Brain microvascular endothelial cell (primary cell): ENCODE measurements at regions not wholly inside any gene's neighbourhood (a gene's known extent, or its start where the extent isn't known, plus 50 kb on each side); places are given as distances from the start of the nearest gene placed in this dataset.

Source experiments
- DNase-seq: peaks from one replicate; pipeline ENCODE4 v3.0.0-alpha.2; 2020
- H3K27ac ChIP-seq: fragments of 250-450 bp; sonication (Bioruptor Pico); 2 replicates; pipeline ENCODE4 v1.5.1; 2020; ENCODE audit warnings: mild to moderate bottlenecking, moderate library complexity
- H3K27me3 ChIP-seq: fragments of 250-450 bp; sonication (Bioruptor Pico); replicated peaks from 2 replicates; pipeline ENCODE4 v1.5.1; 2020; ENCODE audit warnings: mild to moderate bottlenecking
- H3K36me3 ChIP-seq: fragments of 250-450 bp; sonication (Bioruptor Pico); replicated peaks from 2 replicates; pipeline ENCODE4 v1.5.1; 2020; ENCODE audit warnings: mild to moderate bottlenecking
- H3K4me3 ChIP-seq: 2 replicates; pipeline ENCODE4 v1.5.1; 2011; ENCODE audit warnings: low read depth, mild to moderate bottlenecking, control low read depth, low read length, moderate library complexity
- in situ Hi-C: cut with HindIII; loops from 2 replicates; pipeline ENCODE4 v1.10.0; 2017; ENCODE audit warnings: low sequenced_read_pairs, low pct_ligation_motif_present
- TF ChIP-seq, protein P1 (sequence below): IDR thresholded peaks from 2 replicates; pipeline ENCODE4 v1.5.1; 2011; ENCODE audit warnings: low read depth, mild to moderate bottlenecking, moderate library complexity, low read length, control low read depth, inconsistent platforms; ENCODE audit errors: missing control alignments

DNA sequence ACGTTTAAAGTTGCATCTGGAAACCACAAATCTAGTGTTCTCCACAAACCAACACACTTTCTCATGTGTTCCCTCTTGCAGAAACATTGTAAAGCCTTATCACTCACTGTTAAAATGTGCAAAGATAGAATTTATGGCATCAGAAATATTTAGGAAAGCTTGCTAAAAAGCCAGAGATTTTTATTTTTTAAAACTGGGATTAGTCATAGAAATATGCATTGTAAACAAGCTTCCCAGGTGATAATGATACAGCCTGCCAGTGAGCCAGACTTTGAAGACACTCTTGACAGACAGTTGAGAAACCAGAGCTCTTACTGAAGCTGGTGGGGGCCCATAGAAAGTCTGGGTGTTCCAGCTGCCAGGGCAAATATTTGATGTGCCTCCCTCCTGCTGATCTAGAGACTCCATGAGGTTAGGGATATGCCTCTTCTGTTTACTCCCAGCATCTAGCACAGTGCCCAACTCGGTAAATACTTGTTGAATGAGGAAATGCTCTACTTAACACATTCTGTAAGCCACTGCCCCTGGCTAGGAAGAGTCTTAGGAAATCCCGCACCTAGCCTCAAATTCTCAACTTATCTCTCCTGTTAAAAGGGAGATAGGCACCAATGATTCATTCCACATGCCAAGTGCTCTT, 179.0 kb upstream of the RASGEF1B start:
- no peak overlapping the region for H3K27ac ChIP-seq
- no peaks in the 10 kb centered on the region for H3K27me3 ChIP-seq
- H3K36me3 ChIP-seq, result no peaks in the 10 kb centered on the region
- no peak for DNase-seq
- in situ Hi-C loops, result no loop called here
- TF ChIP-seq, protein P1, sequence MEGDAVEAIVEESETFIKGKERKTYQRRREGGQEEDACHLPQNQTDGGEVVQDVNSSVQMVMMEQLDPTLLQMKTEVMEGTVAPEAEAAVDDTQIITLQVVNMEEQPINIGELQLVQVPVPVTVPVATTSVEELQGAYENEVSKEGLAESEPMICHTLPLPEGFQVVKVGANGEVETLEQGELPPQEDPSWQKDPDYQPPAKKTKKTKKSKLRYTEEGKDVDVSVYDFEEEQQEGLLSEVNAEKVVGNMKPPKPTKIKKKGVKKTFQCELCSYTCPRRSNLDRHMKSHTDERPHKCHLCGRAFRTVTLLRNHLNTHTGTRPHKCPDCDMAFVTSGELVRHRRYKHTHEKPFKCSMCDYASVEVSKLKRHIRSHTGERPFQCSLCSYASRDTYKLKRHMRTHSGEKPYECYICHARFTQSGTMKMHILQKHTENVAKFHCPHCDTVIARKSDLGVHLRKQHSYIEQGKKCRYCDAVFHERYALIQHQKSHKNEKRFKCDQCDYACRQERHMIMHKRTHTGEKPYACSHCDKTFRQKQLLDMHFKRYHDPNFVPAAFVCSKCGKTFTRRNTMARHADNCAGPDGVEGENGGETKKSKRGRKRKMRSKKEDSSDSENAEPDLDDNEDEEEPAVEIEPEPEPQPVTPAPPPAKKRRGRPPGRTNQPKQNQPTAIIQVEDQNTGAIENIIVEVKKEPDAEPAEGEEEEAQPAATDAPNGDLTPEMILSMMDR, result no peak
- H3K4me3 ChIP-seq, result no peak overlapping the region

DNA sequence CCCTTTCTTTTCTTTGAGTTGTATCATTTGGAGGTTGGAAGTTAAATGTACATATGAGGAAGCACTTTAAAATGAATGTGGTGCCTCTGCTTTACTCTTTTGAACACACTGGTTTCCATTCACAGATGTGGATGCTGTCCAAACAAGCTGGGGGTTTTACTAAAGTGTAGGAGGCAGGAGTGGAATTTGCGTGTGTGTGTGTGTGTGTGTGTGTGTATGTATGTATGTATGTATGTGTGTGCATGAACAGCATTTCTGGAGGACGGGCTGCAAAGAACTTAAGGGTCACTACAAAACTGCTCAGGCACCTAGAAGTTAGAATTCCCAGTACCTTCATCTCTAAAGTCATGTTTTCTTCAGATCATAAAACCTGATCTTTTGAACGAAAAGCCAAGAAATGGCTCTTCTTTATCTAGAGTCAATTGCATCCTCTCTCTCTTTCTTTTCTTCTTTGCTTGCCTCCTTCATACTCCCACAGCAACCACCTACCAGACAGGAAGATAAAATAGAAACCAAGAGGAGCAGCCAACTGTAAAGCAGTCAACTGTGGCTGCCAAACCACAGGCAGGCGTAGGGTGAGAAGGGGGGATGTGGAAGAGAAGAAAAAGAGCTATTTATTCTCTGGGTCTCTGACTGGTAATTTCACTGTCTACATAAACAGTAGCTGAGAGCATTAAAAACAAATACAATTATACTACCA, 177.0 kb upstream of the RASGEF1B start:
- Histone ChIP-seq H3K4me3 (no peak overlapping the region), H3K27me3 (no peaks in the 10 kb centered on the region), H3K36me3 (no peaks in the 10 kb centered on the region), H3K27ac (no peak overlapping the region)
- in situ Hi-C loops, result no loop called here
- no peak for DNase-seq
- TF ChIP-seq, protein P1, result no peak

DNA sequence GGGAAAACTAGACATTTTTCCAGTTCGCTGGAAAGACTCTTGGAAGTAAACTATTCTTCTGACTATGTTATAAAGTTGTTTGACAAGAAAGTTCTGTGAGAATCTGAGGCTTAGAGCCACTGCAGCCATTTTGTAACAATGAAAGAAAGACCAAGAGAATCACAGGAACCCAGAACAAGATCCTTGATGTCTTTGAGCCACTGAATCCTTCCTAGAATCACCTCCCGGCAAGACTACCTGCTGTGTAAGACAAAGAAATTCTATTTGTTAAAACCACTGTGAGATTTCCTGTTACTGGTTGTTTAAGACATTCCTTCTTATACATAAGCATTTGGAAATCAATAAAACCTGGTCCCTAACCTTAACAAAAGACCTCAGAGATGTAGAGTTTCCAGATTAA, 175.7 kb upstream of the RASGEF1B start:
- Histone ChIP-seq H3K27me3 (no peaks in the 10 kb centered on the region), H3K4me3 (no peak overlapping the region), H3K27ac (no peak overlapping the region), H3K36me3 (no peaks in the 10 kb centered on the region)
- in situ Hi-C loops, result no loop called here
- DNase-seq, result no peak
- TF ChIP-seq, protein P1, result no peak

DNA sequence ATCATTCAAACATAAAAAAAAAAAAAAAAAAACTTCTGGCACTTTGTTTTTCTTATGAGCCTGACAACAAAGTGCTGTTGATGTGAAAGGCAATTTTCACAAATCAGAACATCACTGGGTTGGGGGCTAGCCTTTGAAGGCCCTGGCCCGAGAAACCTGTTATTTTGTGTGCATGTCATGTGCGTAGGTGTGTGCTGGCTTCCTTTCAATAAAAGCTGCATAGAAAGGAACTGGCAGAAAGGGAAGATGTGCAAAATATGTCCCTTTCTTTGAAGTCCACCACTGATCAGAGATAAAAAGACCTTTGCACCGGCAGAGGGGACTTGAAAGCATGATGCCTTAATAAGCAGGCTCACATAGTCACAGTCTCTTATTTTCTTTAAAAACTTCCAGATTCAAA, 170.8 kb upstream of the RASGEF1B start:
- in situ Hi-C loops, result no loop called here
- no peak for DNase-seq
- TF ChIP-seq, protein P1, result no peak
- no peaks in the 10 kb centered on the region for H3K36me3 ChIP-seq
- no peak overlapping the region for H3K4me3 ChIP-seq
- no peaks in the 10 kb centered on the region for H3K27me3 ChIP-seq
- H3K27ac ChIP-seq, result no peak overlapping the region

DNA sequence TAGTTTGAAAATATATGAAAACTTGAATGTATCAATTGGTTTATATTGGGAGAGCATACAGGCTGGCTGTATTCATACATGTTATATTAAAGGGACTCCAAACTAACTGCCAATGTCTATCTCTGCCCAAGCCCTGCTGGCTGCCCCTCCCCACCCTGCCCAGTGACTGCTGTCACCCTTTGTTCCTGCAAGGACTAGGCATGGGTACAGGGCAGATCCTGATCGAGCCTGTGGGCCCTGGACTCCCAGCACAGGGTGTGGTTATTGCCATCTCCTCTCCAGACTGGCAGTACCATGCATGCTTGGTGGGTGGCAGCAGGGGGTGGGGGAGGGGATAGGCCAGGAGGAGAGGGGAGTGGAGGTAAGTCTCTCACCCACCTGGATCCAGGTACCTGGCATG, 167.5 kb upstream of the RASGEF1B start:
- no peak for DNase-seq
- Histone ChIP-seq H3K27ac (no peak overlapping the region), H3K27me3 (no peaks in the 10 kb centered on the region), H3K4me3 (no peak overlapping the region), H3K36me3 (no peaks in the 10 kb centered on the region)
- in situ Hi-C loops, result no loop called here
- TF ChIP-seq, protein P1, result no peak

DNA sequence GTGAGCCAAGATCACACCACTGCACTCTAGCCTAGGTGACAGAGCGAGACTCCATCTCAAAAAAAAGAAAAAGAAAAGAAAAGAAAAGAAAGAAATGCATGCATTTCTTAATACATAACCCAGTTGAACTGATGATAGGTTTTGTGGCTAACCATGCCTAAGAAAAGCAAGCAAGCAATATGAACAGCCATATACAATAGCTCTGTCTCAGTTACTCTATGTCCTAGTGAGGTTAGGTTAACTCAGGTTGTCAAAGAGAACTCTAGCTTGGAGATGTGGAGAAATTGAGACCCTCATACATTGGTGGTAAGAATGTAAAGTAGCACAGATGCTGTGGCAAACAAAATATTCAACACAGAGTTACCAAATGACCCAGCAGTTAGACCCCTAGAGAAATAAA, 167.0 kb upstream of the RASGEF1B start:
- H3K4me3 ChIP-seq, result no peak overlapping the region
- in situ Hi-C loops, result no loop called here
- DNase-seq, result no peak

More for the DNA sequence above, 167.0 kb upstream of the RASGEF1B start:
- Histone ChIP-seq H3K36me3 (no peaks in the 10 kb centered on the region), H3K27ac (no peak overlapping the region), H3K27me3 (no peaks in the 10 kb centered on the region)
- TF ChIP-seq, protein P1, result no peak
